HG03095 (cell line): ENCODE measurements at regions not wholly inside any gene's neighbourhood (a gene's known extent, or its start where the extent isn't known, plus 50 kb on each side); places are given as distances from the start of the nearest gene placed in this dataset.
"Not testable (repeated sequence)": the region's sequence is repeated elsewhere in the genome, so short reads cannot be mapped to it uniquely, and the experiment has no call there.

Experiments
- ATAC-seq: cut with Tn5 transposase; IDR thresholded peaks from one replicate; pipeline ENCODE4 v1.9.1; 2021; ENCODE audit warnings: moderate library complexity; ENCODE audit not compliant: unreplicated experiment

GRCh38 chr4:118502967-118503366 is 150.2 kb upstream of the PRSS12 start:
- not testable (repeated sequence) for ATAC-seq

- not testable (repeated sequence) for ATAC-seq
These were observed 152.1 kb upstream of the PRSS12 start for GRCh38 chr4:118504927-118505326.

GRCh38 chr4:118505491-118505890 is 152.7 kb upstream of the PRSS12 start:
- ATAC-seq, result not testable (repeated sequence)

- not testable (repeated sequence) for ATAC-seq
These were observed 160.1 kb upstream of the PRSS12 start for GRCh38 chr4:118512870-118513269.

- ATAC-seq, result not testable (repeated sequence)
These were observed 161.5 kb upstream of the PRSS12 start for GRCh38 chr4:118514332-118514731.

- ATAC-seq, result not testable (repeated sequence)
These were observed 163.3 kb upstream of the PRSS12 start for GRCh38 chr4:118516107-118516506.

DNA sequence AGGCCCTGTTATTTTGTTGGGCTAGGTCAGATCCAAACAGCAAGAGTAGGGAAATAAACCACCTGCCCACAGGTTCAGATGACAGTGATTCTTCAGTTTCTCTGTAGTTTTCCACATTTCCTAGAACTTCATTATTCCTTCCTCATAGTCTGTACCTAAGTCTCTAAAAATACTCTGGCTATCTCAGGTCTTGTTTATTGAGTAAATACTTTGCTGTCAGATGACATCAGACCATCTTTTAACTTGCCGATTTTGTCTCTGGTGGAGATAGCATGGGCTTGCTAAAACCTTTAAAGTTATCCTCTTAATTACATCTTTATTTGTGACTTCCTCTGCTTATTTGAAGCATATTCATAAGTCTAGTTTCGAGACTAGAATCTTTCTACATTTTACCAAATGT is 155.1 kb upstream of the METTL14 start:
- ATAC-seq, result not testable (repeated sequence)

GRCh38 chr4:118531947-118532346 is 153.2 kb upstream of the METTL14 start:
- ATAC-seq, result not testable (repeated sequence)

DNA sequence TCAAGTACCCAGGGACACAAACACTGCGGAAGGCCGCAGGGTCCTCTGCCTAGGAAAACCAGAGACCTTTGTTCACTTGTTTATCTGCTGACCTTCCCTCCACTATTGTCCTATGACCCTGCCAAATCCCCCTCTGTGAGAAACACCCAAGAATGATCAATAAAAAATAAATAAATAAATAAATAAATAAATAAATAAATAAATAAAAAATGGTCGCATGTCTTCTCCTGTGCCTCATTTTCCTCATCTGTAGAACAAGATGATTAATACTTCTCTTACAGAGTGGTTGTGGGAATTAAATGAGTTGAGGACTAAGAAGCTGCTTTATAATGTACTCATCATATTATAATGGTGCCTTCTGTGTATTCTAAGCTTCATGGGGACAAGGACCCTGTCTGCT is 149.4 kb upstream of the METTL14 start:
- ATAC-seq, result not testable (repeated sequence)

GRCh38 chr4:118539412-118540077 is 145.6 kb upstream of the METTL14 start:
- ATAC-seq, result peak; percentile 75

GRCh38 chr4:118556576-118556975 is 128.6 kb upstream of the METTL14 start:
- not testable (repeated sequence) for ATAC-seq

- no peak for ATAC-seq
These were observed 127.8 kb upstream of the METTL14 start for GRCh38 chr4:118557298-118557851.

GRCh38 chr4:118558188-118558587 is 127.0 kb upstream of the METTL14 start:
- not testable (repeated sequence) for ATAC-seq

GRCh38 chr4:118561559-118561958 is 123.6 kb upstream of the METTL14 start:
- ATAC-seq, result not testable (repeated sequence)

- peak; percentile 72 for ATAC-seq
These were observed 119.1 kb upstream of the METTL14 start for GRCh38 chr4:118566003-118566513.

- not testable (repeated sequence) for ATAC-seq
These were observed 112.2 kb upstream of the METTL14 start for GRCh38 chr4:118572991-118573390.

DNA sequence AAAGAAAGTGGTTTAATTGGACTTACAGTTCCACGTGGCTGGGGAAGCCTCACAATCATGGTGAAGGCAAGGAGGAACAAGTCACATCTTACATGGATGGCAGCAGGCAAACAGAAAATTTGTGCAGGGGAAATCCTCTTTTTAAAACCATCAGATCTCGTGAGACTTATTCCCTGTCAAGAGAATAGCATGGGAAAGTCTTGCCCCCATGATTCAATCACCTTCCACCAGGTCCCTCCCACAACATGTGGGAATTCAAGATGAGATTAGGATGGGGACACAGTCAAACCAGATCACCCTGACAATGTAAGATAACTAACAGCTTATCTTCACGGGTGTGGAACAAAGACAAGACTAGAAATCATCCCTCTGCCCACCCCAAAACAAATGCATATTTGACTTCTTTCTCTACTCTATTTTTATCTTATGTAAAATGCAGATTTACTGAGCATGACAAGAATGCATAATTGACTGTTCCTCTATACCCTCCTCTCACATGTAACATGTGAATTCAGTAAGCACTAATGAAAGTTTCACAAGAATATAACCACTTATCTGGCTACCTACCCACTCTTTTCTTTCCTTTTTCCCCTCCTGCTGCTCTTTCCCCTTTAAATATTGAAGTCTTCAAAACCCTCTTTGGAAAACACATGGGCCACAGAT is 110.8 kb upstream of the METTL14 start:
- not testable (repeated sequence) for ATAC-seq

GRCh38 chr4:118575057-118575456 is 110.1 kb upstream of the METTL14 start:
- not testable (repeated sequence) for ATAC-seq

DNA sequence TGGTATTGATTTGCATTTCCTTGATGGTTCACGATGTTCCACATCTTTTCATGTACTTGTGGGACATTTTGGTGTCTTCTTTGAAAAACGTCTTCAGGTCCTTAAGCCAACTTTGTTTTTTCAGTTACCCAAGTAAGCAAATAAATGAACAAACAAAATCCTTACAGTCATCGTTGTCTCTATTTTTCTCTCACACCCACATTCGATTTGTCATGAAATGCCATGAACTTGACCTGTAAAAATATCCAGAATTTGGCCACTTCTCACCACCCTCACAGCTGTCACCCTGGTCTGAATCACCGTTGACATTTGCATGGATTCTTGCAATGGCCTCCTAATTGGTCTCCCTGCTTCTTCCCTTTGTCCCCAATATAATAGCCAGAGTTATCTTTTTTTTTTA is 109.5 kb upstream of the METTL14 start:
- ATAC-seq, result not testable (repeated sequence)

- ATAC-seq, result not testable (repeated sequence)
These were observed 108.4 kb upstream of the METTL14 start for GRCh38 chr4:118576709-118577219.

DNA sequence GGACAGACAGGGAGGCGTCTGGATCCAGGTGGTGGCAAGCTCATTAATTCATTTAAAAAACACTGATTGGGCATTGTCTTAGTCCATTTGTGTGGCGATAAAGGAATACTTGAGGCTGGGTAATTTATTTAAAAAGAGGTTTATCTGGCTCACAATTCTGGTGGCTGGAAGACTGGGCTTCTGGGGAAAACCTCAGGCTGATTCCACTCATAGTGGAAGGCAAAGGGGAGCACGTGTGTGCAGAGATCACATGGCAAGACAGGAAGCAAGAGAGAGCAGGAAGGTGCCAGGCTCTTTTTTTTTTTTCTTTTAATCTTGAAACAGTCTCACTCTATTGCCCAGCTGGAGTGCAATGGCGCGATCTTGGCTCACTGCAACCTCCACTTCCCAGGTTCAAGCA is 100.2 kb upstream of the METTL14 start:
- no peak for ATAC-seq

GRCh38 chr4:118586357-118586790 is 98.8 kb upstream of the METTL14 start:
- no peak for ATAC-seq
